HG02973 (cell line): ENCODE measurements at regions not wholly inside any gene's neighbourhood (a gene's known extent, or its start where the extent isn't known, plus 50 kb on each side); places are given as distances from the start of the nearest gene placed in this dataset.

Experiments
- ATAC-seq: cut with Tn5 transposase; IDR thresholded peaks from one replicate; pipeline ENCODE4 v1.9.1; 2021; ENCODE audit warnings: moderate library complexity; ENCODE audit not compliant: unreplicated experiment

GRCh38 chr11:98561252-98561651, 459.5 kb upstream of the CNTN5 start:
- ATAC-seq: no peak

- no peak for ATAC-seq
Measured at GRCh38 chr11:98561877-98562395, 458.8 kb upstream of the CNTN5 start.

GRCh38 chr11:98564233-98564632, 456.5 kb upstream of the CNTN5 start:
- no peak for ATAC-seq

- no peak for ATAC-seq
Measured at GRCh38 chr11:98564881-98565280, 455.9 kb upstream of the CNTN5 start.

- ATAC-seq: no peak
Measured at GRCh38 chr11:98565311-98565710, 455.4 kb upstream of the CNTN5 start.

GRCh38 chr11:98566978-98567377, 453.8 kb upstream of the CNTN5 start:
- ATAC-seq: no peak

- ATAC-seq: no peak
Measured at GRCh38 chr11:98568013-98568412, 452.7 kb upstream of the CNTN5 start.

- ATAC-seq: peak; percentile 46
Measured at GRCh38 chr11:98572941-98573340, 447.8 kb upstream of the CNTN5 start.

GRCh38 chr11:98587884-98588283, 432.9 kb upstream of the CNTN5 start:
- no peak for ATAC-seq

GRCh38 chr11:98589967-98590366, 430.8 kb upstream of the CNTN5 start:
- ATAC-seq: no peak

GRCh38 chr11:98600103-98600502, 420.6 kb upstream of the CNTN5 start:
- no peak for ATAC-seq

- ATAC-seq: no peak
Measured at GRCh38 chr11:98600786-98601773, 419.7 kb upstream of the CNTN5 start.

- no peak for ATAC-seq
Measured at GRCh38 chr11:98616098-98616655, 404.6 kb upstream of the CNTN5 start.

- ATAC-seq: no peak
Measured at GRCh38 chr11:98621767-98622166, 399.0 kb upstream of the CNTN5 start.

GRCh38 chr11:98625526-98625925, 395.2 kb upstream of the CNTN5 start:
- ATAC-seq: no peak

- ATAC-seq: no peak
Measured at GRCh38 chr11:98630736-98631135, 390.0 kb upstream of the CNTN5 start.

- no peak for ATAC-seq
Measured at GRCh38 chr11:98657711-98658110, 363.0 kb upstream of the CNTN5 start.

- no peak for ATAC-seq
Measured at GRCh38 chr11:98659431-98659830, 361.3 kb upstream of the CNTN5 start.

- ATAC-seq: no peak
Measured at GRCh38 chr11:98674390-98674789, 346.4 kb upstream of the CNTN5 start.

- no peak for ATAC-seq
Measured at GRCh38 chr11:98679673-98680072, 341.1 kb upstream of the CNTN5 start.

- no peak for ATAC-seq
Measured at GRCh38 chr11:98701541-98701940, 319.2 kb upstream of the CNTN5 start.
